ENCODE measurements at regions not wholly inside any gene's neighbourhood (a gene's known extent, or its start where the extent isn't known, plus 50 kb on each side); places are given as distances from the start of the nearest gene placed in this dataset.
A peak's percentile ranks its signal among the peaks of the same experiment; 100 is the strongest.

DNA sequence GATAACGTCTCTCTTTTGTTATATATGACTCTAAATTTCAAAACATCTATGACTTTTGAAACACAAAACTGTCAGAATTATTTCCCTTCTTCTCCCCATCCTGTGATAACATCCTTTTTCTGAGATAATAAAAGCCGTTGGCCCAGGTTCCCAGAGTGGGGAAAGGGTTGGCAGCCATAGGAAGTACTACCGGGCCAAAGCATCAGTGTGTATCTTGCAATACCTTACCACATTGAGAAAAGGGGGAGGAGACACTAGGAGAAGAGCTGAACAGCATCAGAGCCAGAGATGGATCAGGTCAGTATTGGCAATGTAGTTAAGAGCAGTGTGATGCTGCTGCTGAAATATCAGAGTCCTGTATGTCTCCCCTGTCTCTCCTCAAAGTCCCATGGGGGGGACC is 210.0 kb upstream of the PROK2 start:
- DNase-seq, result no peak

- no peak for DNase-seq
Observed at GRCh38 chr3:71994203-71994602, 209.3 kb upstream of the PROK2 start.

GRCh38 chr3:71991681-71992080 is 206.7 kb upstream of the PROK2 start:
- no peak for DNase-seq

DNA sequence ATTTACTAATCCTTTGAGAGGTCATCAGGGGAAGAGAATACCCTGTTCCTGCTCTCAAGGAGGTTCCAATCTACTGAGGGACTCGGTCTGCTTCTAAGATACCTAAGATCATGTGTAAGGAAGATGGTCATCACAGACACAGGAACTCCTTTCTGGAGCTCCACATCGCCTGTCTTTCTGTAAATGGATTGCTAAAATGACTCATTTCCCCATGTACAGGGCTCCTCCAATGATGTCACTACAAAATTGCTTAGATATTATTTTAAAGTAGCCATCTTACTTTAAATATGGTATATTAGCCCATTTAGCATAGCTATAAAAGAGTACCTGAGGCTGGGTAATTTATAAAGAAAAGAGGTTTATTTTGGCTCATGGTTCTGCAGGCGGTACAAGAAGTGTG is 206.1 kb upstream of the PROK2 start:
- no peak for DNase-seq

DNA sequence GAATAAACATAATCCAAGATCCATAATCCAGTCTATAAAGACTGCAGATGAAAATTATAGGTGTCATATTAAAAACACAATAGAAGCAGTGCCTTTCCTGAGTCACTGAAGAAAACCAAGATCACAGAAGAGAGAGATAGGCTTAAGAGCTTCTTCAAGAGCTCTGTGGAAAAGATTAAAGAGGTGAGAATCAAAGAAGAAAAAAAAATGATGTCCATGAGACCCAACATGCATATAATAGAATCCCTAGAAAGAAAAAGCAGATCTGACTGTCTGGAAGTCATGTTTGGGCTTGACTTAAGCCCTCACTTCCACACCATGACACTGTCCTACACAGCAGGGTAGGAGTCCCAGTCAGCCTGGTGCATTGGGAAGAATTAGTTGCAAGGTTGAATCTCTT is 205.6 kb upstream of the PROK2 start:
- DNase-seq, result no peak

DNA sequence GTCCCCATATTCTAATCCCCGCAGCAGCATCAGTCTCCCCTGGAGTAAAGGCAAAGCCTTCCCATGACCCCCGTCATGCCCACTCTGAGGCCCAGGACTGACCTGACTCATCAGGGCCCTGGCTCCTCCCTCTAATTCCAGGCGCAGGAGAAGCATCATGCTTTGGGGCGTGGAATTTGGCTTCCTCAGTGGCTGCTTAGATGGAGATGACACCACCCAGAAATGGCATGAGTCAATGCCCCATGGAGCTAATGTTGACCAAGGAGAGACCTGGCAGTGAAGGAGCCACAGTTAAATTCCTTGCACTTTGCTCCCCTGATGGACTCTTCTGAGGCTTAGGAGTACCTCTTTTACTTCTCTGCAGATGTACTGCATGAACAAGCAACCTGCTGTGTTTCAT is 204.2 kb upstream of the PROK2 start:
- no peak for DNase-seq

DNA sequence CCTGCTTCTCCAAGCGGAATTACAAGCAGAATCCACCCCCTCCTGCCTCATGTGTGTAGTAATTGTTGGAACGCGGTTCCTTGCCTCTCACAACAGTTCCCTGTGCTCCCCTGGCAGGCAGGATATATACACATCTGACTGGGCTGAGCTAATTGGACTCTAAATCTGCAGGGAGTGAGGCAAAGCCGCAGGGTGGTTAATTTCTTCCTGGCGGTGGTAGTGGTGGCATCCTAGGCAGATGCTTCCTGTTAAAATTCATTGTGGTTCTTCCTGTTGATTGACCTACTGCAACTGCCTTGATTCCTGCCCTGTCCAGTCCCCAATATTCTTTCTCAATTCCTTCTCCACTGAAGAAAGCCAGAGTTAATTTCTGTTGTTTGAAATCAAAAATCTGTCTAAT is 202.9 kb upstream of the PROK2 start:
- DNase-seq, result no peak

- DNase-seq, result no peak
Observed at GRCh38 chr3:71987089-71987735, 202.3 kb upstream of the PROK2 start.

DNA sequence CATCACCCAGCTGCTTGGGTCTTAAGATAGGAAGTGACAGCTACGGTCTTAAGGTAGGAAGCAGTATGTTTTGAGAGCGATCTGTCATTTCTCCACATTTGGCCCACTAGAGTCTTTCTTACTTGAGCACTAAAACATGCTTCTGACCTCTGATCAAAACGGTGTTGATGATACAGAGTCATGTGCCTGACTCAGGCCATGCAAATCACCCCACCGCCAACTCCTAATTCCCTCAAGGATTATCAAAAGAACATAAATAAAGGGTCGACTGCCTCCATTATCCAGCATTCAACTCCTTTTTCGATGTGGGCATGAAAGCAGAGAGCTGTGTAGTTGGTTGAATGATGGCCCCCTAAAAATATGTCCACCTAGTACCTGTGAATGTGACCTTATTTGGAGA is 201.7 kb upstream of the PROK2 start:
- no peak for DNase-seq

GRCh38 chr3:71984843-71985613 is 200.1 kb upstream of the PROK2 start:
- DNase-seq, result no peak

DNA sequence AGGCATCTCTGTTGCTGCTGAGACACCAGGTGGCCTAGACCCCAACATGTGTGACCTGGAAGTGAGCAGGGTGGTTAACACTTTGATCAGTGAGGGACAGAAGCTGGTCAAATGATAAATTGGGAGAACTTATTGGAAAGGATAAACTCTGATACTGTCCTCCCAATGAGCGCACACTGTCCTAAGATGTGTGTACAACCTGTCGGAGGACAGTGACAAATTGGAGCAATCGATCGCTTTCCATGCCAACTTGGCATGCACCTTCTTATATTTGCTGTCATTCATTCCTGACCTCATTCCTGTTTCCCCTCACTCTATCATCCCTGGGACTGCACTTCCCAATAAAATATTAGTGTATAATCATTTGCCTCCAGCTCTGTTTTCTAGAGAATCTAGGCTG is 198.7 kb upstream of the PROK2 start:
- no peak for DNase-seq

DNA sequence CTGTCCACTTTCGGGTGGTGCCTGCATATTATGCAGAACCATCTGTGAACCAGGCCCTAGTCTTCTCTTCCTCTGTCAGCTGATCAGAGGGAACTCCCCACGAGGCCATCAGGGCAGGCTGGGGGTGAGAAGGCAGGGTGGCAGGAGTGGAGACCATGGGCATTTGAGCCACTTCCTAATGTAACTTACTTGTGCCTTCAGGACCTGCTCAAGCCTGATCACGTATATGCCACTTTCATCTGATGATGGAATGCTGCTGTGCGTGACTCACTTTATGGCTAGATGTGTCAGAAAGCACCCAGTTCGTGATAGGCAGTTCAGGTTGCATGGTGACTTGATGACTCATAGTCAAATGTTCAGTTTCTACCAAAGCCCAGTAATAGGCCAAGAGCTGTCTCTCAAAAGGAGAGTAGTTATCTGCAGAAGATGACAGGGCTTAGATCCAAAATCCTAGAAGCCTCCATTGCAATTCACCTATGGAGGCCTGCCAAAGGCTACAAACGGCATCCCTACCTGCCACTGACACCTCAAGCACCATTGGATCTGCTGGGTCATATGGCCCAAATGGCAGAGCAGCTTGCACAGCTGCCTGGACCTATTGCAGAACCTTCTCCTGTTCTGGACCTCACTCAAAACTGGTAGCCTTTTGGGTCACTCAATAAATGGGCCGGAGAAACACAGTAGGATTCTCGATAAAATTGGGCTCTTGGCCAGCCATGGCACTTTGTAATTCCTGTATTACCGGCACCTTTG is 197.7 kb upstream of the PROK2 start:
- DNase-seq, result peak; percentile 70

GRCh38 chr3:71979175-71979574 is 194.2 kb upstream of the PROK2 start:
- DNase-seq, result no peak

DNA sequence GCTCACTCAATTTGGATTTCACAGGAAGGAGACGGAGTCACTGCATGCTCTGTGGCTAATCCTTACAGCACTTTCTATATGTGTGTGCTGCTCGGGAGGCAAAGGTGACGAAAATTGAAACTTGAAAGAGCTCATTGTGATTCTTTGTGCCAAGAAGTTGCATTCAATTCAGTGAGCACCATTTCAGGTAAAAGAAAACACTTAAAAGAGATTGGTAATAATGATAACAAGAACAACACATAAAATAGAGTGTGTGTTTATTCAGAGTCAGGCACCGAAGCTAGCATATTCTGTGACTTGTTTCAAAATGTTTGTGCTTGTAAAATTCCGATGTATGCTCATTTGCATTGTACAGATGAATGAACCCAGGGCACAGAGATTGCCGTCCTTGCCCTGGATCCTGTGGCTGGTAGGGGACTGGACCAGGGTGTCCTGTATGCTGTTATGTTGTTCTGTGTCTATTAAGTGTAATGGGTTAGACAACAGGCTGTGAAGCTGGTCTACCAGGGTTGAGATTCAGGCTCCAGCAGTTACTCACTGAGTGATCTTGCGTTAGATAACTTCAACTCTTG is 193.3 kb upstream of the PROK2 start:
- DNase-seq, result no peak

- no peak for DNase-seq
Observed at GRCh38 chr3:71977525-71977924, 192.6 kb upstream of the PROK2 start.

DNA sequence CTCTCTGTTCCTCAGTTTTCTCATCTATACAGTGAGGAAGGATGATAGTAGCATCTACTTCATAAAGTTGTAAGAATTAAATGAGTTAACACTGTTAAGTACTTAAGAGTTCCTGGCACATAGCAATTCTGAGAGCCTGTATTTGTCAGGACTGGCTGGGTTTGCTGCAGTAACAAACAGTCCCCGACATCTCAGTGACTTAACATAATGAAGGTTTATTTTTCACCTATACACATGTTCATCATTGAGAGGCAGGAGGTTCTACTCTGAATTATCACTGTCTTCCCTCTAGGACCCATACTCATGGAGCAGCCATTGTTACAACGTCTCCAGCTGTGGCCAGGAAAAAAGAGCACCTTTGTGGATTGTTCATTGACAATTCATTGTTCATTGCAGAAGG is 190.6 kb upstream of the PROK2 start:
- DNase-seq, result no peak

- no peak for DNase-seq
Observed at GRCh38 chr3:71974786-71975185, 189.8 kb upstream of the PROK2 start.

- no peak for DNase-seq
Observed at GRCh38 chr3:71973274-71974030, 188.5 kb upstream of the PROK2 start.

DNA sequence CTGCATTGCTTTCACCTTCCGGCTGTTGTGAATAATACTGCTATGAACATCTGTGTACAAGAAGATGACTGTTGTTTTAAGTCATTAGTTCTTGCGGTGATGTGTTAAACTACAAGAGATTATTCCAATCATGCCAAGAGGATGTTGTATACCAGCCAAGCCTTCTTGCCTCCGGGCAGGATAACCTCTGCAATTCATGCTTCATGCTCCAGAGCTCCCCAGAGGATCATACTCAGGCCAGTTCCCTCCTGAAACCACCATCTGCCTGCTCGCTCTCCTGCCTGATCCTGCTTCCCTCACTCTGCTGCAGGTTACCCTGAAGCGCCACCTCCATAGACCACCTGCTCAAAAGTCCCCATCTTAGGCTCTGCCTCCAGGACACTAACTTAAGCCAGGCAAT is 187.1 kb upstream of the PROK2 start:
- DNase-seq, result no peak

DNA sequence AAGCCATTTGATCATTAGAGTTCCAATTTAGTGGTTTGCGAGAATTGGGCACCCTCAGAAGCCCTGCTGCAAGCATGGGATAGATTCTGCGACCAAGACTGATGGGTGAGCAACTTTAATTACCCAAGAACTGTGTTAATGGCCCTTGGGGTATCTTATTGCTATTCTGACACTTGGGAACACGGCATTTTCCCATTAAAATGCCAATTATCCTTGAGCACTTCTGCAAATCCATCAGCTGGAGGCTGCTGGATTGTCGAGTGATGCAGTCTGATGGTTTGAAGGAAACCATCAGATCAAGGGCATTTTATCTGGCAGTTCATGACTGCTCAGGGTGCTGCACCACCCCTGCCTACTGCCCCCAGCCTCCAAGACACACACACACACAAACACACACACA is 183.6 kb upstream of the PROK2 start:
- DNase-seq, result no peak

- no peak for DNase-seq
Observed at GRCh38 chr3:71966185-71966584, 181.2 kb upstream of the PROK2 start.

DNA sequence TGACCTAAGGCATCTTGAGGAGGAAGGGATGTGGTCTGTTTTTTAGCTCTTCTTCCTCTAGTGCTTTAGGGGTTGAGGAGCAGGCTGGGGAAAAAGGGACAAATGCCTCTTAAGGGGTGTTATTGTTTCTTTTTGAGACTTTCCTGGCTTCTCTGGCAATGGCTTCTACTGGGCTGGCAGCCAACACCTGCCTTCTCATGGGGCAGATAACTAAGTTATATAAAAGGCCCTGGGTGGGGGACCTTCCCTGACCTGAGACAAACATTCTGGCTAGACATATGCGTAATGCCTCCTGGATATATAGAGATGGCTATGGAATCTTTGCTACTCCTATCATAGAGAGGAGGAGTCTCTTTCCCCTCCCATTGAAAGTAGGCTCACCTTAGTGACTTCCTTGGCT is 179.2 kb upstream of the PROK2 start:
- DNase-seq, result no peak

Data from activated effector memory CD4-positive, alpha-beta T cell treated with anti-CD3 and anti-CD28 coated beads, Interleukin-2, amount 50 U/mL, for 16 hours (primary cell).